Muscle of arm (tissue), 1 donor: ENCODE measurements at regions not wholly inside any gene's neighbourhood (a gene's known extent, or its start where the extent isn't known, plus 50 kb on each side); places are given as distances from the start of the nearest gene placed in this dataset.
"Not testable (repeated sequence)": the region's sequence is repeated elsewhere in the genome, so short reads cannot be mapped to it uniquely, and the experiment has no call there.

Source experiments
- DNase-seq: peaks from one replicate; pipeline ENCODE4 v3.0.0-alpha.2; 2013

- no peak for DNase-seq
These were observed 122.2 kb upstream of the ESX1 start for GRCh38 chrX:104376937-104377336.

GRCh38 chrX:104372547-104372946 is 117.8 kb upstream of the ESX1 start:
- no peak for DNase-seq

GRCh38 chrX:104370089-104370488 is 115.4 kb upstream of the ESX1 start:
- DNase-seq: peak; percentile 45

- DNase-seq: not testable (repeated sequence)
These were observed 106.0 kb upstream of the ESX1 start for GRCh38 chrX:104360774-104361173.

- no peak for DNase-seq
These were observed 104.4 kb upstream of the ESX1 start for GRCh38 chrX:104359124-104359523.

- DNase-seq: no peak
These were observed 96.5 kb upstream of the ESX1 start for GRCh38 chrX:104351173-104351769.

GRCh38 chrX:104347860-104348259 is 93.1 kb upstream of the ESX1 start:
- no peak for DNase-seq

GRCh38 chrX:104343428-104344129 is 88.8 kb upstream of the ESX1 start:
- peak; percentile 31 for DNase-seq

- no peak for DNase-seq
These were observed 87.3 kb upstream of the ESX1 start for GRCh38 chrX:104342065-104342464.

- no peak for DNase-seq
These were observed 81.0 kb upstream of the ESX1 start for GRCh38 chrX:104335756-104336155.

- no peak for DNase-seq
These were observed 80.2 kb upstream of the ESX1 start for GRCh38 chrX:104334971-104335370.

- DNase-seq: no peak
These were observed 76.2 kb upstream of the ESX1 start for GRCh38 chrX:104330966-104331365.

GRCh38 chrX:104329731-104330130 is 75.0 kb upstream of the ESX1 start:
- DNase-seq: no peak

GRCh38 chrX:104325213-104325585 is 70.5 kb upstream of the ESX1 start:
- DNase-seq: no peak

GRCh38 chrX:104324461-104325212 is 69.9 kb upstream of the ESX1 start:
- no peak for DNase-seq

- no peak for DNase-seq
These were observed 64.6 kb upstream of the ESX1 start for GRCh38 chrX:104319346-104319745.

GRCh38 chrX:104318330-104319009 is 63.7 kb upstream of the ESX1 start:
- no peak for DNase-seq

GRCh38 chrX:104316739-104317138 is 62.0 kb upstream of the ESX1 start:
- no peak for DNase-seq

- DNase-seq: no peak
These were observed 60.8 kb upstream of the ESX1 start for GRCh38 chrX:104315555-104315954.

- DNase-seq: no peak
These were observed 56.0 kb upstream of the ESX1 start for GRCh38 chrX:104310657-104311254.

GRCh38 chrX:104310090-104310489 is 55.4 kb upstream of the ESX1 start:
- peak; percentile 71 for DNase-seq

GRCh38 chrX:104309169-104309568 is 54.4 kb upstream of the ESX1 start:
- no peak for DNase-seq
